CD4-positive, alpha-beta memory T cell (primary cell): ENCODE measurements at regions not wholly inside any gene's neighbourhood (a gene's known extent, or its start where the extent isn't known, plus 50 kb on each side); places are given as distances from the start of the nearest gene placed in this dataset.

Source experiments
- CTCF ChIA-PET: fragments of 350-600 bp; sonication (Branson Sonifier 250); formaldehyde crosslinking; loops from one replicate; lab custom pipeline; 2021; ENCODE audit warnings: inconsistent platforms; ENCODE audit not compliant: partially characterized antibody; lab: Charles Lee
- POLR2A ChIA-PET: fragments of 350-600 bp; sonication (Branson Sonifier 250); formaldehyde crosslinking; loops from one replicate; lab custom pipeline; 2021; ENCODE audit not compliant: partially characterized antibody; lab: Charles Lee
- DNase-seq, 5 donors: peaks; one replicate each; pipeline versions ENCODE4 v3.0.0 to v3.0.0-alpha.2; 2020 to 2022; ENCODE audit warnings: mixed read lengths in 1 of 5
- H3K27ac ChIP-seq: one replicate; pipeline ENCODE4 v1.7.0; 2013; ENCODE audit warnings: low read depth, low read length
- H3K27me3 ChIP-seq: 2 replicates; pipeline ENCODE4 v1.7.0; 2013; ENCODE audit warnings: mild to moderate bottlenecking, low read length, moderate library complexity; ENCODE audit not compliant: insufficient read depth
- H3K36me3 ChIP-seq: 2 replicates; pipeline ENCODE4 v1.7.0; 2013; ENCODE audit warnings: mild to moderate bottlenecking, low read length, moderate library complexity; ENCODE audit not compliant: insufficient read depth
- H3K4me1 ChIP-seq: 2 replicates; pipeline ENCODE4 v1.7.0; 2013; ENCODE audit warnings: mild to moderate bottlenecking, low read length, moderate library complexity; ENCODE audit not compliant: insufficient read depth
- H3K4me3 ChIP-seq, 2 donors: one replicate each; pipeline ENCODE4 v1.7.0; 2013; ENCODE audit warnings: low read length in 2 of 2, mild to moderate bottlenecking in 1 of 2
- H3K9me3 ChIP-seq, 2 donors: one replicate each; pipeline ENCODE4 v1.7.0; 2013; ENCODE audit warnings: low read length in 2 of 2, control low read depth in 1 of 2; ENCODE audit not compliant: control insufficient read depth in 1 of 2
- H3K27ac Mint-ChIP-seq, 7 donors: one replicate each; pipeline ENCODE4 v1.8.0; 2020 to 2021; ENCODE audit warnings: mixed read lengths in 7 of 7, mild to moderate bottlenecking in 6 of 7, inconsistent platforms in 3 of 7, moderate library complexity in 3 of 7
- H3K27me3 Mint-ChIP-seq, 2 donors: one replicate each; pipeline ENCODE4 v1.8.0; 2020 to 2021; ENCODE audit warnings: mixed read lengths in 2 of 2
- H3K36me3 Mint-ChIP-seq, 2 donors: one replicate each; pipeline ENCODE4 v1.8.0; 2020 to 2021; ENCODE audit warnings: mixed read lengths in 2 of 2, inconsistent platforms in 1 of 2, mild to moderate bottlenecking in 1 of 2
- H3K4me1 Mint-ChIP-seq, 4 donors: one replicate each; pipeline ENCODE4 v1.8.0; 2020 to 2021; ENCODE audit warnings: mixed read lengths in 4 of 4, mild to moderate bottlenecking in 1 of 4
- H3K4me3 Mint-ChIP-seq, 8 donors: one replicate each; pipeline ENCODE4 v1.8.0; 2020 to 2021; ENCODE audit warnings: mixed read lengths in 8 of 8, mild to moderate bottlenecking in 7 of 8, moderate library complexity in 6 of 8, inconsistent platforms in 3 of 8
- H3K9me3 Mint-ChIP-seq, 8 donors: one replicate each; pipeline ENCODE4 v1.8.0; 2020 to 2021; ENCODE audit warnings: mixed read lengths in 8 of 8, mild to moderate bottlenecking in 5 of 8, inconsistent platforms in 3 of 8, moderate library complexity in 1 of 8
- intact Hi-C: fragments of 100-400 bp; cut with micrococcal nuclease; formaldehyde crosslinking; loops from one replicate; pipeline ENCODE4 v1.15.1; 2023

DNA sequence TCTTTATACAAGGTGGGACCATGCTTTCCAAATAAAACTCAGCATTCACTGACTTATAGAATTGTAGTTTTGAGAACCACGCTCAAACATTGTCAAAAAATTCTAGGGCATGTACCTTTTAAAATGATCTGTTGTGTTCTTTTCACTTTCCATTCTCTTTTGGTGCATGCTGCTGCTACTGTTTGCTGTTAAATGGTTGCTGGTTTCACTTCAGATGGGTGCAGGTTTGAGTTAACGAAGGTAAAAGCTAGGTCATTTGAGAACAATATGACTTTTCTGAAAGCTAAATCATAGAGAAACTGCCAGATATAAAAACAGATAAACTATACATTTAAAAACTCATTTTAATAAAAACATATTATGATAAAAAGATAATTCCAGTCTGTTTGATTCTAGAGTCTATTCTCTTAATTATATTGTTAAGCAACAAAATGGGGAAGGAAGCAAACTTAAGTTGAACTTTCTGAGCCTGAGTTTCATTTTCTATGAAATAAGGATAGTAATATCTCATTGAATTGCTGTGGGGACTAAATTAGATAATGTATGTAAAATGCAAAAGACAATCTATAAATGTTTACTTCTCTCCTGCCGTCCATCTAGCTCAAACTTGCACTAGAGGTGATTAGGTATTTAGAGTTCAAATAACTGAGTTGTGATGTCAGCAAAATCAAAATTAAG, 82.4 kb downstream of the OXSM start:
- H3K9me3 ChIP-seq = no peaks in the 10 kb centered on the region
- H3K4me1 ChIP-seq = no peaks in the 10 kb centered on the region
- ChIA-PET POLR2A (no interaction called here), CTCF (interaction anchor here (1.3 kb wide), 1 partner anchor 15 kb away, joined by 3 read pairs; no protein-coding TSS in a partner anchor)
- H3K27me3 ChIP-seq = no peaks in the 10 kb centered on the region
- no peak for DNase-seq
- Mint-ChIP-seq H3K27ac (no peak overlapping the region), H3K36me3 (no peaks in the 10 kb centered on the region), H3K4me1 (peaks cover 0 to 4% (median 2%) of the 10 kb centered on the region in 4 donors), H3K9me3 (peaks cover 2 to 7% (median 4%) of the 10 kb centered on the region in 8 donors), H3K27me3 (peaks cover 0 to 5% of the 10 kb centered on the region in 2 donors), H3K4me3 (no peak overlapping the region)
- intact Hi-C loops = no loop called here
- no peak overlapping the region for H3K27ac ChIP-seq
- no peak overlapping the region for H3K4me3 ChIP-seq
- no peaks in the 10 kb centered on the region for H3K36me3 ChIP-seq

- Mint-ChIP-seq H3K4me1 (no peaks in the 10 kb centered on the region), H3K27ac (no peak overlapping the region), H3K36me3 (no peaks in the 10 kb centered on the region), H3K27me3 (peaks cover 1 to 4% of the 10 kb centered on the region in 2 donors), H3K9me3 (peaks cover 0 to 2% (median 0%) of the 10 kb centered on the region in 8 donors), H3K4me3 (no peak overlapping the region)
- no peak for DNase-seq
- Histone ChIP-seq H3K27me3 (no peaks in the 10 kb centered on the region), H3K9me3 (no peaks in the 10 kb centered on the region), H3K27ac (no peak overlapping the region), H3K4me1 (no peaks in the 10 kb centered on the region), H3K4me3 (no peak overlapping the region), H3K36me3 (no peaks in the 10 kb centered on the region)
- POLR2A ChIA-PET = no interaction called here
- intact Hi-C loops = no loop called here
- CTCF ChIA-PET = no interaction called here
These were observed 93.6 kb downstream of the OXSM start for GRCh38 chr3:25883492-25883891.

GRCh38 chr3:25884981-25885380, 95.1 kb downstream of the OXSM start:
- Histone ChIP-seq H3K4me1 (no peaks in the 10 kb centered on the region), H3K27ac (no peak overlapping the region), H3K9me3 (no peaks in the 10 kb centered on the region), H3K36me3 (no peaks in the 10 kb centered on the region), H3K4me3 (no peak overlapping the region), H3K27me3 (no peaks in the 10 kb centered on the region)
- Mint-ChIP-seq H3K27ac (no peak overlapping the region), H3K36me3 (no peaks in the 10 kb centered on the region), H3K4me1 (no peaks in the 10 kb centered on the region), H3K27me3 (peaks cover 1 to 4% of the 10 kb centered on the region in 2 donors), H3K4me3 (no peak overlapping the region), H3K9me3 (peaks cover 0 to 2% (median 0%) of the 10 kb centered on the region in 8 donors)
- ChIA-PET POLR2A (no interaction called here), CTCF (interaction anchor here (1.1 kb wide), 1 partner anchor 28 kb away, joined by 3 read pairs; no protein-coding TSS in a partner anchor)
- intact Hi-C loops = no loop called here
- no peak for DNase-seq

- no peak overlapping the region for H3K27ac ChIP-seq
- ChIA-PET POLR2A (no interaction called here), CTCF (interaction anchor here (0.8 to 1.1 kb wide), 2 partner anchors 22 to 28 kb away, joined by 3 read pairs; no protein-coding TSS in a partner anchor)
- Mint-ChIP-seq H3K27me3 (peaks cover 1 to 4% of the 10 kb centered on the region in 2 donors), H3K4me1 (no peaks in the 10 kb centered on the region), H3K4me3 (no peak overlapping the region), H3K27ac (no peak overlapping the region), H3K36me3 (no peaks in the 10 kb centered on the region), H3K9me3 (peaks cover 0 to 2% (median 0%) of the 10 kb centered on the region in 8 donors)
- no peaks in the 10 kb centered on the region for H3K27me3 ChIP-seq
- H3K36me3 ChIP-seq = no peaks in the 10 kb centered on the region
- no peaks in the 10 kb centered on the region for H3K4me1 ChIP-seq
- no peak for DNase-seq
- intact Hi-C loops = no loop called here
- H3K4me3 ChIP-seq = no peak overlapping the region
- H3K9me3 ChIP-seq = no peaks in the 10 kb centered on the region
These were observed 95.7 kb downstream of the OXSM start for GRCh38 chr3:25885544-25885943.

- Mint-ChIP-seq H3K4me1 (no peaks in the 10 kb centered on the region), H3K9me3 (peaks cover 0 to 2% (median 0%) of the 10 kb centered on the region in 8 donors), H3K27ac (no peak overlapping the region), H3K4me3 (no peak overlapping the region), H3K36me3 (no peaks in the 10 kb centered on the region), H3K27me3 (peaks cover 1 to 4% of the 10 kb centered on the region in 2 donors)
- POLR2A ChIA-PET = no interaction called here
- no peak overlapping the region for H3K4me3 ChIP-seq
- H3K9me3 ChIP-seq = no peaks in the 10 kb centered on the region
- H3K4me1 ChIP-seq = no peaks in the 10 kb centered on the region
- intact Hi-C loops = no loop called here
- no peak overlapping the region for H3K27ac ChIP-seq
- no peaks in the 10 kb centered on the region for H3K27me3 ChIP-seq
- DNase-seq = no peak
- no peaks in the 10 kb centered on the region for H3K36me3 ChIP-seq
- CTCF ChIA-PET = no interaction called here
These were observed 98.0 kb downstream of the OXSM start for GRCh38 chr3:25887907-25888306.

DNA sequence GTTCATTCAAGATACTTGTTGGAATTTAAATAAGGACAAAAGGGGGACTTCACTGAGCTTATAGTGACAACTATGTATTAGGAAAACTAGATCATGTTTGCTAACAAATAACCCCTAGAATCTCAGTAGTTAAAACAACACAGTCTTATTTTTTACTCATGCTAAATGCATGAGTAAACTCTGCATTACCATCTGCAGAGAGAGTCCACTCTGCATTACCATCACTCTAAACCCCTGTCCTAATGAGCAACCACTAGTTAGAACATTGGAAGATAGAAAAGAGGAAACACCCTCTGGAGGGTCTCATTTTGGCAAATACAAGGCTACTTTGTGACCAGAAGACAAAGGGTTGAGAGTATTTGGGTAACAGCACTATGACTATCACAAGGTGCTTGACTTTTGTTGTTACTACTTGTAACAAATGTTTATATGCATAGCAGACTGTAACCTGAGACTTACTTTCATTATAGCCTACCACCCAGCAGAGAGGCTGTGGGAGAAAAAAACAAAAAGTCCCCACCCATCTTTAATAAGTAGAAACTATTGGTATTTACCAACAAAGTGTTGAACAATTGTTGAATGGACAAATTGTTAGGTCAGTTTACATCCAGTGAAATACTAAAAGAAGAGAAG, 99.1 kb downstream of the OXSM start:
- Histone ChIP-seq H3K4me1 (no peaks in the 10 kb centered on the region), H3K36me3 (no peaks in the 10 kb centered on the region), H3K9me3 (no peaks in the 10 kb centered on the region), H3K4me3 (no peak overlapping the region), H3K27ac (no peak overlapping the region), H3K27me3 (no peaks in the 10 kb centered on the region)
- Mint-ChIP-seq H3K27me3 (peaks cover 1 to 4% of the 10 kb centered on the region in 2 donors), H3K36me3 (no peaks in the 10 kb centered on the region), H3K4me1 (no peaks in the 10 kb centered on the region), H3K9me3 (peaks cover 0 to 2% (median 0%) of the 10 kb centered on the region in 8 donors), H3K4me3 (no peak overlapping the region), H3K27ac (no peak overlapping the region)
- ChIA-PET POLR2A (no interaction called here), CTCF (interaction anchor here (0.9 kb wide), 1 partner anchor 32 kb away, joined by 5 read pairs; no protein-coding TSS in a partner anchor)
- no peak for DNase-seq
- intact Hi-C loops = no loop called here

- Histone ChIP-seq H3K27ac (no peak overlapping the region), H3K27me3 (no peaks in the 10 kb centered on the region), H3K4me3 (no peak overlapping the region), H3K36me3 (no peaks in the 10 kb centered on the region), H3K4me1 (no peaks in the 10 kb centered on the region), H3K9me3 (no peaks in the 10 kb centered on the region)
- Mint-ChIP-seq H3K9me3 (peaks cover 0 to 2% (median 0%) of the 10 kb centered on the region in 8 donors), H3K27me3 (peaks cover 1 to 4% of the 10 kb centered on the region in 2 donors), H3K4me1 (no peaks in the 10 kb centered on the region), H3K36me3 (no peaks in the 10 kb centered on the region), H3K27ac (no peak overlapping the region), H3K4me3 (no peak overlapping the region)
- CTCF ChIA-PET = no interaction called here
- POLR2A ChIA-PET = no interaction called here
- intact Hi-C loops = no loop called here
- no peak for DNase-seq
These were observed 99.6 kb downstream of the OXSM start for GRCh38 chr3:25889525-25889917.
